Endothelial cell of umbilical vein (primary cell): ENCODE measurements at regions not wholly inside any gene's neighbourhood (a gene's known extent, or its start where the extent isn't known, plus 50 kb on each side); places are given as distances from the start of the nearest gene placed in this dataset.

ENCODE experiments used
- BruUV-seq: library from RNA; stranded (reverse); fragments of 400-500 nt; replicated peaks from 2 replicates; lab custom pipeline; 2021; lab: Mats Ljungman, UMichigan
- CTCF ChIA-PET: fragments of 300-600, 350-600 bp; sonication (Branson Sonifier 250); formaldehyde crosslinking; loops from one replicate; lab custom pipeline; 2021; ENCODE audit warnings: antibody characterized with exemption, inconsistent platforms; lab: Charles Lee
- POLR2A ChIA-PET: fragments of 300-600, 350-600 bp; sonication (Branson Sonifier 250); formaldehyde crosslinking; loops from one replicate; lab custom pipeline; 2021; ENCODE audit warnings: antibody characterized with exemption, inconsistent platforms; lab: Charles Lee
- DNase-seq: peaks from one replicate; pipeline ENCODE4 v3.0.0-alpha.2; 2011; ENCODE audit warnings: low read depth, low spot score
- FAIRE-seq: peaks from 2 replicates; lab custom pipeline; 2011; peaks lifted over from hg19 to GRCh38; lab: Jason Lieb, UNC
- H2AFZ ChIP-seq: 2 replicates; pipeline ENCODE4 v1.6.0; 2012; ENCODE audit warnings: low read depth, low read length, control low read depth, inconsistent platforms
- H3K27ac ChIP-seq: 2 replicates; pipeline ENCODE4 v1.5.1; 2011; ENCODE audit warnings: low read depth, mild to moderate bottlenecking, control low read depth, low read length, moderate library complexity; ENCODE audit not compliant: insufficient read depth
- H3K27me3 ChIP-seq, 2 experiments: 2 replicates each; pipeline versions ENCODE4 v1.6.0 to v1.6.1; 2011; ENCODE audit warnings: low read length in 2 of 2, mixed read lengths in 1 of 2; ENCODE audit not compliant: control insufficient read depth in 2 of 2, insufficient read depth in 2 of 2
- H3K36me3 ChIP-seq, 2 experiments: 2 replicates in 1 of 2; 3 replicates in 1 of 2; pipeline ENCODE4 v1.5.1; 2011; ENCODE audit warnings: low read length in 2 of 2, mild to moderate bottlenecking in 1 of 2, moderate library complexity in 1 of 2; ENCODE audit not compliant: control insufficient read depth in 2 of 2, insufficient read depth in 2 of 2; ENCODE audit errors: extremely low read depth in 1 of 2
- H3K4me1 ChIP-seq: 3 replicates; pipeline ENCODE4 v1.5.1; 2011; ENCODE audit warnings: mild to moderate bottlenecking, low read length; ENCODE audit not compliant: control insufficient read depth, insufficient read depth; ENCODE audit errors: extremely low read depth
- H3K4me2 ChIP-seq: 2 replicates; pipeline ENCODE4 v1.6.1; 2011; ENCODE audit warnings: low read length, control low read depth, mixed read lengths; ENCODE audit not compliant: insufficient read depth
- H3K4me3 ChIP-seq, 3 experiments: fragments of 200-600 bp in 1 of 3; sonication (generic), shearing (Covaris generic) in 1 of 3; replicated peaks in 1 of 3; 2 replicates each; pipeline ENCODE4 v1.5.1; 2011 to 2016; ENCODE audit warnings: control low read depth in 3 of 3, low read length in 3 of 3, mild to moderate bottlenecking in 2 of 3, inconsistent platforms in 1 of 3, low read depth in 1 of 3, moderate library complexity in 1 of 3; ENCODE audit not compliant: insufficient read depth in 1 of 3
- H3K79me2 ChIP-seq: 2 replicates; pipeline ENCODE4 v1.6.0; 2012; ENCODE audit warnings: low read length, inconsistent platforms; ENCODE audit not compliant: control insufficient read depth, insufficient read depth
- H3K9ac ChIP-seq: replicated peaks from 2 replicates; pipeline ENCODE3; 2011; ENCODE audit warnings: low read length, control low read depth; ENCODE audit not compliant: insufficient read depth; ENCODE audit errors: extremely low read depth
- H3K9me1 ChIP-seq: replicated peaks from 3 replicates; pipeline ENCODE4 v1.6.0; 2011; ENCODE audit warnings: mild to moderate bottlenecking, low read length; ENCODE audit not compliant: control insufficient read depth, insufficient read depth; ENCODE audit errors: extremely low read depth
- H3K9me3 ChIP-seq: replicated peaks from 2 replicates; pipeline ENCODE4 v1.5.1; 2012; ENCODE audit warnings: low read length, inconsistent platforms; ENCODE audit not compliant: control insufficient read depth, insufficient read depth
- H4K20me1 ChIP-seq: replicated peaks from 2 replicates; pipeline ENCODE3; 2011; ENCODE audit warnings: mild to moderate bottlenecking, low read length; ENCODE audit not compliant: control insufficient read depth, insufficient read depth; ENCODE audit errors: extremely low read depth
- CTCF ChIP-seq, 2 donors: IDR thresholded peaks; 1 replicate in 1 of 2; 2 replicates in 1 of 2; pipeline ENCODE4 v1.5.1; 2011; ENCODE audit warnings: low read length in 2 of 2, mild to moderate bottlenecking in 2 of 2, moderate library complexity in 2 of 2, control low read depth in 1 of 2, inconsistent platforms in 1 of 2, low read depth in 1 of 2; ENCODE audit not compliant: insufficient read depth in 1 of 2; ENCODE audit errors: extremely low read depth in 1 of 2
- EZH2 ChIP-seq: IDR thresholded peaks from 2 replicates; pipeline ENCODE4 v1.6.1; 2012; ENCODE audit warnings: borderline replicate concordance, low read depth, mild to moderate bottlenecking, moderate library complexity, low read length, inconsistent platforms; ENCODE audit not compliant: severe bottlenecking
- FOS ChIP-seq: IDR thresholded peaks from 2 replicates; pipeline ENCODE4 v1.6.1; 2011; ENCODE audit warnings: mild to moderate bottlenecking, low read length, moderate library complexity, borderline replicate concordance; ENCODE audit not compliant: insufficient read depth
- GATA2 ChIP-seq: IDR thresholded peaks from 2 replicates; pipeline ENCODE4 v1.7.0; 2011; ENCODE audit warnings: low read depth, mild to moderate bottlenecking, moderate library complexity, mixed read lengths, low read length; ENCODE audit not compliant: insufficient read length, insufficient read depth
- JUN ChIP-seq: IDR thresholded peaks from 2 replicates; pipeline ENCODE4 v1.6.1; 2011; ENCODE audit warnings: borderline replicate concordance, low read depth; ENCODE audit not compliant: insufficient read length, insufficient read depth
- MYC ChIP-seq: IDR thresholded peaks from one replicate; pipeline ENCODE4 v1.6.1; 2011; ENCODE audit warnings: mild to moderate bottlenecking, low read depth, low read length
- POLR2A ChIP-seq: IDR thresholded peaks from 2 replicates; pipeline ENCODE4 v1.6.1; 2012; ENCODE audit warnings: low read depth, mild to moderate bottlenecking, control low read depth, low read length
- POLR2AphosphoS5 ChIP-seq: IDR thresholded peaks from 2 replicates; pipeline ENCODE4 v1.6.1; 2012; ENCODE audit warnings: low read depth, mild to moderate bottlenecking, control low read depth, low read length, moderate library complexity; ENCODE audit not compliant: insufficient read depth
- dilution Hi-C: fragments of 300-500 bp; cut with MboI; formaldehyde crosslinking; loops from one replicate; pipeline ENCODE4 v1.15.0; 2019; ENCODE audit warnings: low sequenced_read_pairs; ENCODE audit not compliant: extremely low pct_ligation_motif_present
- intact Hi-C: fragments of 100-400 bp; cut with micrococcal nuclease; formaldehyde crosslinking; loops from one replicate; pipeline ENCODE4 v1.10.0; 2022

DNA sequence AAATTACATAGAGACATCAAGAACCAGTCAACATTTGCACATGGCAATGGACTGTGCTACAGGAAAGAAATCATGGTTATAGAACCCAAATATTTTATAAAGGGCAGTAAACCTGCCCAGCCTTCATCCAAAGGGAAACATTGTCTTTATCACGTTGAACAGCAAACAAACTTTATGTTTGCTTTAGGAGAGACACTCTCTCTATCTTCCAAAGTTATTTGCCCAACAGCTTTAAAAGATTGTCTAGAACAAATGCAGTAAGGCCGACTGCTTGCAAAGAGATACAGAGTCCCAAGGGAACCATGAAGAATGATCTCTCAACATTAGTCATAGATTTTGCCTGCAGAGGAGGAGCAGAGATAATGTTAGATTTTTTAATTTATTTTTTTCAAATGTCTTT is 1323.5 kb upstream of the SLC10A2 start:
- Histone ChIP-seq H3K9me1 (no peaks in the 10 kb centered on the region), H3K9me3 (no peaks in the 10 kb centered on the region), H3K9ac (no peak overlapping the region), H3K27me3 (no peaks in the 10 kb centered on the region), H3K27ac (no peak overlapping the region), H3K79me2 (no peaks in the 10 kb centered on the region), H3K4me3 (no peak overlapping the region), H3K4me1 (no peaks in the 10 kb centered on the region), H4K20me1 (no peaks in the 10 kb centered on the region), H3K4me2 (no peak overlapping the region), H3K36me3 (no peaks in the 10 kb centered on the region), H2AFZ (no peak overlapping the region)
- FAIRE-seq: no peak
- TF ChIP-seq FOS (no peak), POLR2AphosphoS5 (no peak), GATA2 (no peak), JUN (no peak), EZH2 (no peak), POLR2A (no peak), MYC (no peak), CTCF (IDR thresholded peaks at IDR 0.05; ENCODE audit: extremely low read depth in 1 of 2, insufficient read depth in 1 of 2, low read depth in 1 of 2, low read length in 2 of 2) (no peak)
- intact Hi-C loops (no loop called here), dilution Hi-C loops (no loop called here)
- no TSS peak for BruUV-seq
- POLR2A ChIA-PET: no interaction called here
- no peak for DNase-seq
- CTCF ChIA-PET: no interaction called here
